ENCODE measurements at regions not wholly inside any gene's neighbourhood (a gene's known extent, or its start where the extent isn't known, plus 50 kb on each side); places are given as distances from the start of the nearest gene placed in this dataset.
"Not testable (repeated sequence)": the region's sequence is repeated elsewhere in the genome, so short reads cannot be mapped to it uniquely, and the experiment has no call there.

GRCh38 chr11:92070026-92070889, 154.4 kb upstream of the FAT3 start:
- peaks cover 2% of the 10 kb centered on the region; the same call in 1 of the 2 replicates for H3K9me3 ChIP-seq
- H3K27me3 ChIP-seq = no peaks in the 10 kb centered on the region
- no peak overlapping the region for H3K4me3 ChIP-seq
- H3K36me3 ChIP-seq = no peaks in the 10 kb centered on the region
- DNase-seq = no peak

DNA sequence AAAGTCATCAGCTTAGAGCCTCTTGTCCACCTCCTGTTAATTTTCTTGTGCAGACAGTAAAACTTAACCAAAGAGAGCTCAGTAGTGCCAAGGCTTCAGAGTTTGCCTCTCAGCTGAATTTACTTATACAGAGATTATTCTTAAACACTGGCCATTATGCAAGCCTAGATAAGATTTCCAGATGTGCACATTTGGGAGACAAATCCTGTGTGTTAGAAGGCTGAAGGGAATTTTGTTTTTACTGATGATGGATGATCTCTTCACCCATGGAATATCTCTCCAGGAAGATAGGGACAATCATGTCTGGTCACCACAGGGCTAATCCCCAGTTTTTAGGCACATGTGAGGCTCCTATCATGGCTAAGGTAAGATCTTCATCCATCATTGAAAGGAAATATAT, 157.6 kb upstream of the FAT3 start:
- H3K36me3 ChIP-seq = no peaks in the 10 kb centered on the region
- no peak for DNase-seq
- peaks cover 2% of the 10 kb centered on the region; the same call in 1 of the 2 replicates for H3K9me3 ChIP-seq
- H3K4me3 ChIP-seq = no peak overlapping the region
- H3K27me3 ChIP-seq = no peaks in the 10 kb centered on the region

- DNase-seq = no peak
- Histone ChIP-seq H3K4me3 (no peak overlapping the region), H3K9me3 (no peaks in the 10 kb centered on the region), H3K27me3 (no peaks in the 10 kb centered on the region), H3K36me3 (no peaks in the 10 kb centered on the region)
Observed at GRCh38 chr11:92061456-92062062, 163.1 kb upstream of the FAT3 start.

DNA sequence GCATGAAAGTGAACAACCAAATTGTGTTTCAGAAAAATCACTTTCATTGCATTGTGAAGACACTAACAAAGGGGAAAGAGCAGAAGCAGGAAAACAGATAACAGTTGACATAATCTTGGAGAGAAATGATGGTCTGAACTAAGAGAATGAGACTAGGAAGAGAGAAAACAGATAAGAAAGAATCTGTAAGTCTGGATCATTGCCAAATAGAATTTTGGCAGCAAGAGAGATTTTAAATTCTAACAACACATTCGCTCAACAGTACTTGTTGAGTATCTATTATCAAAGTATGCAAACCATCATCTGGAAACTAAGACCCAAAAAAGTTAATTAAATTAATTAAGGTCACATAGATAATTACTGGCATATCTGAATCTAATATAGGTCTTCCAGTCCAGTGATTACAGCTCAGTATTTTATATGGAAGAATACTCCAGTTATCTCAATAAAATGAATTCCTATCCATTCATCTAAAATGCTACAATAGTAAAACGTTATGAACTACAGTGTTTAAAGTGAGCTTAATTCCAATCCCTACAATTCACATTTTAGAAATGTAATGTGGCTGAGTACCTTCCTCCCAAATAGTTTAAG, 166.7 kb upstream of the FAT3 start:
- no peak for DNase-seq
- Histone ChIP-seq H3K9me3 (no peaks in the 10 kb centered on the region), H3K4me3 (no peak overlapping the region), H3K27me3 (no peaks in the 10 kb centered on the region), H3K36me3 (no peaks in the 10 kb centered on the region)

- Histone ChIP-seq H3K36me3 (no peaks in the 10 kb centered on the region), H3K9me3 (no peaks in the 10 kb centered on the region), H3K27me3 (no peaks in the 10 kb centered on the region), H3K4me3 (no peak overlapping the region)
- no peak for DNase-seq
Observed at GRCh38 chr11:92053216-92053615, 171.4 kb upstream of the FAT3 start.

DNA sequence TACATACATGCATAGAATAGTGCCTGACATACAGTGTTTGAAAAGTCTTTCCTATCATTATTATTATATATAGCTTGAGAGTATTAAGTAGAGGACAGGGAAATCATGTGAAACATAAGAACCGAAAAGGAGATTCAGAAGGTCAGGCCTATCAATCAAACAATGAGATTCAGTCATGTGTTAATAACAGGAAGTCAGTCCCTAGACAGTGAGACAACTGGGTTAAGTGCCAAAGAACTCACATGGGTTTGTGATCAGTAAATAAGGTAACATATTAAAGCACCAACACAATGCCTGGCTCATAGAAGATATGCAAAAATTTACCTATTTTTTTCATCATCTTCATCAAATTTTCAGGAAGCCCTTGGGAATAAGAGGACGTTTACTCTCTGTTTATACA, 174.3 kb upstream of the FAT3 start:
- no peaks in the 10 kb centered on the region for H3K9me3 ChIP-seq
- no peak overlapping the region for H3K4me3 ChIP-seq
- no peak for DNase-seq
- no peaks in the 10 kb centered on the region for H3K27me3 ChIP-seq
- no peaks in the 10 kb centered on the region for H3K36me3 ChIP-seq

DNA sequence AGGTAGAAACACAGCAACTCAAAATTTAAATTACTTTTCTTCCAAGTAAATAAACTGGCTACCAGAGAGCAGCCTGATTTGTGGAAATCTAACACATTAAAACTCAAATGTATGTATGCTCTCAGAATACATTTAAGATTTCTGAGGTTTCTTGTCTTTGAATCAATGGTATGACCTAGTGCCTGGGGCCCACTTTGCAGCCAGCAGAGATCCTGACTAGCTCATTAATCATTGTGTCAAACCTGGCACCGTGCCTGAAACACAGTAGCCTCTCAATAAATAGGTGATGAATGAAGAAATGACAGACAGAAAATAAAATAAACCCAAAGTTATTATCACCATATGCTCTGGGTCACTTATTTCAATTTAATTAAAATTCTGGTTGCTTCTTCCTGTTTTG, 176.2 kb upstream of the FAT3 start:
- peak; percentile 1 for DNase-seq
- Histone ChIP-seq H3K9me3 (no peaks in the 10 kb centered on the region), H3K36me3 (no peaks in the 10 kb centered on the region)

GRCh38 chr11:92046103-92046502, 178.5 kb upstream of the FAT3 start:
- Histone ChIP-seq H3K36me3 (no peaks in the 10 kb centered on the region), H3K9me3 (no peaks in the 10 kb centered on the region), H3K4me3 (no peak overlapping the region), H3K27me3 (no peaks in the 10 kb centered on the region)
- no peak for DNase-seq

More for the DNA sequence above, 176.2 kb upstream of the FAT3 start:
- H3K27me3 ChIP-seq = no peaks in the 10 kb centered on the region
- no peak overlapping the region for H3K4me3 ChIP-seq

DNA sequence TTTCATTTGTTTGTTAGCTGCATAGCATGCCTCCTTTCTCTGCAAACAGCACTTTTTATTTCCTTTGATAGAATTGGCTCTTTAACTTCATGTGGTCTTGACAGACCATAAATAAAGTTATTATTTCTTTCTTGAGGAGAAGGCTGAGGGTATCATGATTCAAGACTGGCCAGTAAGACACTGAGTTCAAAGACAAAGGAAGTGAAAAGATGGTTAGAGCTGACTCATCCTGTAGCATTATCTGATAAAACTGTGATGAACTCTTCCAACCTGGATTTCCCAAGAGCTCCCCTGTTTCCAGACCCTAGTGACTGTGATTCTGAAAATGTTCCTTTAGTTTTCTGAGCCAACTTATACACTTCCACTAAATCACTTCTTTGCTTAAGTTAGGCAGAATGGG, 179.3 kb upstream of the FAT3 start:
- Histone ChIP-seq H3K4me3 (no peak overlapping the region), H3K36me3 (no peaks in the 10 kb centered on the region), H3K27me3 (no peaks in the 10 kb centered on the region), H3K9me3 (no peaks in the 10 kb centered on the region)
- DNase-seq = no peak

DNA sequence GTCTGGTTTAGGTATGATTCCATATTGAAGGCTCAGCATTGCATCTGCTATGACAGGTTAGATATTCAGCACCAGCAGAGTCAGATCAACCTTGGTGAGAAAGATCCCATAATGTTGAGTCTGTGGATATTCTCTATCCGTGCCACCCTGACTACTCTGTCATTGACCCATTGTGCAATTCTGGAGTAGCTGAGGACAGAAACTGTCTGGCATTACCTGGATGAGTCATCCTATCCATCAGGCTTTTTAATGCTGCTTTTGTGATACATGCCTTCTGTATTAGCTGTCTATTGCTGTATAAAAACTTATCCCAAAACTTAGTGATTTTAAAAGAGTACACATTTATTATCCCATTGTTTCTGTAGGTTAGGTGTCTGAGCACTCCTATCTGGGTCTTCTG, 189.1 kb upstream of the FAT3 start:
- no peak for DNase-seq
- no peaks in the 10 kb centered on the region for H3K36me3 ChIP-seq
- no peaks in the 10 kb centered on the region for H3K27me3 ChIP-seq
- H3K4me3 ChIP-seq = no peak overlapping the region
- no peaks in the 10 kb centered on the region for H3K9me3 ChIP-seq

DNA sequence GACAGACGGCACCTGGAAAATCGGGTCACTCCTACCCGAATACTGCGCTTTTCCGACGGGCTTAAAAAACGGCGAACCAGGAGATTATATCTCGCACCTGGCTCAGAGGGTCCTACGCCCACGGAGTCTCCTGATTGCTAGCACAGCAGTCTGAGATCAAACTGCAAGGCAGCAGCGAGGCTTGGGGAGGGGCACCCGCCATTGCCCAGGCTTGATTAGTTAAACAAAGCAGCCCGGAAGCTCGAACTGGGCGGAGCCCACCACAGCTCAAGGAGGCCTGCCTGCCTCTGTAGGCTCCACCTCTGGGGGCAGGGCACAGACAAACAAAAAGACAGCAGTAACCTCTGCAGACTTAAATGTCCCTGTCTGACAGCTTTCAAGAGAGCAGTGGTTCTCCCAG, 197.5 kb upstream of the FAT3 start:
- H3K27me3 ChIP-seq, DNase-seq, H3K9me3 ChIP-seq, H3K36me3 ChIP-seq, H3K4me3 ChIP-seq: not testable (repeated sequence)

GRCh38 chr11:92026664-92027063, 198.0 kb upstream of the FAT3 start:
- no peak for DNase-seq
- Histone ChIP-seq H3K4me3 (no peak overlapping the region), H3K36me3 (no peaks in the 10 kb centered on the region), H3K9me3 (no peaks in the 10 kb centered on the region), H3K27me3 (no peaks in the 10 kb centered on the region)

DNA sequence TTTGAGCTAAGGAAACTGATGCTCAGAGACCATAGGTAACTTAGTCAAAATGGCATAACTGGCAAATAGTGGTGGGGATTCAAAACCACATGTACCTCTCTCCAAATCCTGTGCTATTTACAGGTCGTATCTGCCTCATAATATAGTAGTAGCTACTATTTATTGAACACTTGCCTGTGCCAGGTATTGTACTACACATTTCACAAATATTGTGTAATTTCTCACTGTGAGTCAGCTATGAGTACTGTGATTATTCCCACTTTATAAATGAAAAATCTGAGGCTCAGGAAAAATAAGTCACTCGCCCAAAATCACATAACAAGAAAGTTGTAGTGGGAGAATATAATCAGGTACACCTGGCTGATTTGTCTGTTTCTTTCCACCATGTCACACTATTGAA, 199.8 kb upstream of the FAT3 start:
- no peak for DNase-seq
- H3K9me3 ChIP-seq = no peaks in the 10 kb centered on the region
- H3K4me3 ChIP-seq = no peak overlapping the region
- no peaks in the 10 kb centered on the region for H3K27me3 ChIP-seq
- H3K36me3 ChIP-seq = no peaks in the 10 kb centered on the region

- no peak overlapping the region for H3K4me3 ChIP-seq
Observed at GRCh38 chr11:92022499-92022898, 202.1 kb upstream of the FAT3 start.

DNA sequence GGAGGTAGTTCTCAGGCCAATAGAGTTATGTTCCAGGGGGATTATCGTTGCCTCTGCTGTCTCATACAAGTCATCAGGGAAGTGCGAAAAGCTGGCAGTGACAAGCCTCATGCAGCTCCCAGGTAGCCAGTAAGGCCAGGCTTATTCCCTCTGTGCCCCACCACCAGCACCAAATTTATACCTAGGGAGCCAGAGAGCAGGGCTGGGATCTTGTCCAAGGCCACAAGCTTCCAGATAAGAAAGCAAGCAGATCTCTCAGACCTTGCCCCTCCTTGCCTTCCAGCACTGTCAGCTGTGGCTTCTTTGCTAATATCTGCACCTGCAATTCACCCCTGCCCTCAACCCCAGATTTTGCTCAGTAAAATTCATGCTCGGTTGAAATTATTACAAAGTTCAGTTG, 206.3 kb upstream of the FAT3 start:
- Histone ChIP-seq H3K9me3 (no peaks in the 10 kb centered on the region), H3K36me3 (no peaks in the 10 kb centered on the region), H3K4me3 (no peak overlapping the region), H3K27me3 (no peaks in the 10 kb centered on the region)
- no peak for DNase-seq

More at GRCh38 chr11:92022499-92022898, 202.1 kb upstream of the FAT3 start:
- Histone ChIP-seq H3K36me3 (no peaks in the 10 kb centered on the region), H3K27me3 (no peaks in the 10 kb centered on the region), H3K9me3 (no peaks in the 10 kb centered on the region)
- no peak for DNase-seq

- Histone ChIP-seq H3K9me3 (no peaks in the 10 kb centered on the region), H3K4me3 (no peak overlapping the region), H3K27me3 (no peaks in the 10 kb centered on the region), H3K36me3 (no peaks in the 10 kb centered on the region)
- no peak for DNase-seq
Observed at GRCh38 chr11:92008249-92008648, 216.4 kb upstream of the FAT3 start.

DNA sequence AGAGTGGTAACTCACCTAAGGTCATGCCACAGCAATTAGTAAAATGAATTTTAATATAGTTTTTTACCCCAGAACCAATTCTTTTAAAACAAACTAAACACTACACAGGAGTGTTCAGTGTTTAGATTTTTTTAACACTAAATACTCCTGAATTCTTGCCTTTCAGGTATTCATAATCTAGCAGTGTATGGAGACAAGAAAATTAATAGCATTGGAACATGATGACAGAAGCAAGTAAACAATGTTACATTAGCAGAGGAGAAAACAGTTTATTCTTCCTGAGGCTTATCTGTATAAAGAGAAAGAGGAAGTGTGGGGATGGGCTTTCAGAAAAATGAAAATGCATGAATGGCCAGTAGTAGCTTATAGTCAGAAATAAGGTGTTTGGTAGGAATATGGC, 222.1 kb upstream of the FAT3 start:
- Histone ChIP-seq H3K4me3 (no peak overlapping the region), H3K36me3 (no peaks in the 10 kb centered on the region), H3K27me3 (no peaks in the 10 kb centered on the region), H3K9me3 (no peaks in the 10 kb centered on the region)
- DNase-seq = no peak

- no peak overlapping the region for H3K4me3 ChIP-seq
- no peak for DNase-seq
- H3K27me3 ChIP-seq = no peaks in the 10 kb centered on the region
- no peaks in the 10 kb centered on the region for H3K36me3 ChIP-seq
- no peaks in the 10 kb centered on the region for H3K9me3 ChIP-seq
Observed at GRCh38 chr11:91998481-91998880, 226.1 kb upstream of the FAT3 start.
